Body of pancreas (tissue), 4 donors: ENCODE measurements at regions not wholly inside any gene's neighbourhood (a gene's known extent, or its start where the extent isn't known, plus 50 kb on each side); places are given as distances from the start of the nearest gene placed in this dataset.

Experiments used
- POLR2A ChIP-seq, 3 donors: fragments of 450-650 bp; IDR thresholded peaks; one replicate each; pipeline ENCODE4 v1.6.1; 2016; ENCODE audit warnings: antibody characterized with exemption in 3 of 3, mild to moderate bottlenecking in 2 of 3
- TF ChIP-seq, protein P1 (sequence below), 7 experiments: fragments of 450-650 bp in 4 of 7; fragments of 200-600 bp in 3 of 7; sonication (generic) in 3 of 7; IDR thresholded peaks; one replicate each; pipeline ENCODE4 v1.5.1; 2016 to 2019; ENCODE audit warnings: antibody characterized with exemption in 7 of 7

- no peak for TF ChIP-seq POLR2A (IDR thresholded peaks at IDR 0.05)
- TF ChIP-seq, protein P1, sequence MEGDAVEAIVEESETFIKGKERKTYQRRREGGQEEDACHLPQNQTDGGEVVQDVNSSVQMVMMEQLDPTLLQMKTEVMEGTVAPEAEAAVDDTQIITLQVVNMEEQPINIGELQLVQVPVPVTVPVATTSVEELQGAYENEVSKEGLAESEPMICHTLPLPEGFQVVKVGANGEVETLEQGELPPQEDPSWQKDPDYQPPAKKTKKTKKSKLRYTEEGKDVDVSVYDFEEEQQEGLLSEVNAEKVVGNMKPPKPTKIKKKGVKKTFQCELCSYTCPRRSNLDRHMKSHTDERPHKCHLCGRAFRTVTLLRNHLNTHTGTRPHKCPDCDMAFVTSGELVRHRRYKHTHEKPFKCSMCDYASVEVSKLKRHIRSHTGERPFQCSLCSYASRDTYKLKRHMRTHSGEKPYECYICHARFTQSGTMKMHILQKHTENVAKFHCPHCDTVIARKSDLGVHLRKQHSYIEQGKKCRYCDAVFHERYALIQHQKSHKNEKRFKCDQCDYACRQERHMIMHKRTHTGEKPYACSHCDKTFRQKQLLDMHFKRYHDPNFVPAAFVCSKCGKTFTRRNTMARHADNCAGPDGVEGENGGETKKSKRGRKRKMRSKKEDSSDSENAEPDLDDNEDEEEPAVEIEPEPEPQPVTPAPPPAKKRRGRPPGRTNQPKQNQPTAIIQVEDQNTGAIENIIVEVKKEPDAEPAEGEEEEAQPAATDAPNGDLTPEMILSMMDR (IDR thresholded peaks at IDR 0.05) = no peak
These were observed 2185.8 kb upstream of the ACO1 start for GRCh38 chr9:30198463-30199309.
